Sigmoid colon (tissue), 6 donors: ENCODE measurements at regions not wholly inside any gene's neighbourhood (a gene's known extent, or its start where the extent isn't known, plus 50 kb on each side); places are given as distances from the start of the nearest gene placed in this dataset.
"Not testable (repeated sequence)": the region's sequence is repeated elsewhere in the genome, so short reads cannot be mapped to it uniquely, and the experiment has no call there.

ENCODE experiments used
- DNase-seq: peaks from one replicate; pipeline ENCODE4 v3.0.0-alpha.2; 2019
- H3K27ac ChIP-seq, 4 donors: fragments of 200-600 bp; sonication (generic); one replicate each; pipeline ENCODE4 v1.5.1; 2016 to 2019; ENCODE audit warnings: mild to moderate bottlenecking in 1 of 4
- H3K27me3 ChIP-seq, 3 donors: fragments of 200-600 bp; sonication (generic); one replicate each; pipeline ENCODE4 v1.5.1; 2019; ENCODE audit warnings: mild to moderate bottlenecking in 1 of 3
- H3K36me3 ChIP-seq, 4 donors: fragments of 200-600 bp; sonication (generic); one replicate each; pipeline ENCODE4 v1.5.1; 2016 to 2019
- H3K4me1 ChIP-seq, 4 donors: fragments of 200-600 bp; sonication (generic); one replicate each; pipeline ENCODE4 v1.5.1; 2017 to 2019
- H3K4me3 ChIP-seq, 4 donors: fragments of 200-600 bp; sonication (generic); one replicate each; pipeline ENCODE4 v1.5.1; 2017 to 2019; ENCODE audit warnings: mild to moderate bottlenecking in 2 of 4, moderate library complexity in 1 of 4
- H3K9me3 ChIP-seq, 4 donors: fragments of 200-600 bp in 3 of 4; sonication (generic) in 3 of 4; one replicate each; pipeline versions ENCODE4 v1.5.1 to v1.6.1; 2013 to 2019
- CTCF ChIP-seq, 4 experiments: fragments of 450-650 bp in 3 of 4; fragments of 200-600 bp in 1 of 4; IDR thresholded peaks; one replicate each; pipeline ENCODE4 v1.5.1; 2016 to 2019; ENCODE audit warnings: antibody characterized with exemption in 4 of 4, mild to moderate bottlenecking in 3 of 4, moderate library complexity in 2 of 4
- EP300 ChIP-seq, 4 donors: sonication (generic); formaldehyde crosslinking; IDR thresholded peaks; one replicate each; pipeline ENCODE4 v1.6.1; 2017; ENCODE audit warnings: antibody characterized with exemption in 4 of 4
- POLR2A ChIP-seq, 2 donors: fragments of 450-650 bp; IDR thresholded peaks; one replicate each; pipeline ENCODE4 v1.6.1; 2016; ENCODE audit warnings: antibody characterized with exemption in 2 of 2, mild to moderate bottlenecking in 2 of 2, moderate library complexity in 2 of 2
- POLR2AphosphoS5 ChIP-seq, 4 donors: sonication (generic); formaldehyde crosslinking; IDR thresholded peaks; one replicate each; pipeline ENCODE4 v1.6.1; 2017; ENCODE audit warnings: antibody characterized with exemption in 4 of 4
- WGBS, 2 donors: extraction: QIAGEN DNeasy Blood & Tissue Kit; methylation state at CpG; one replicate each; pipeline ENCODE4 v1.1.7; 2013; 5-methylcytosine and 5-hydroxymethylcytosine counted together
- intact Hi-C: fragments of 100-400 bp; cut with DNase I; formaldehyde crosslinking; loops from one replicate; pipeline ENCODE4 v1.15.1; 2023
- donor health status: healthy with polysubstance abuse.
- donor health status: healthy.

GRCh38 chr2:44102790-44103562 lies 65.7 kb upstream of the PPM1B start:
- DNase-seq = no peak
- WGBS, 2 donors = 53 to 77% methylated on average over 8 of the region's 8 CpGs

GRCh38 chr2:44103639-44104038 lies 65.0 kb upstream of the PPM1B start:
- H3K9me3 ChIP-seq = no peaks in the 10 kb centered on the region
- H3K4me1 ChIP-seq = no peaks in the 10 kb centered on the region
- DNase-seq = no peak
- no peak overlapping the region for H3K4me3 ChIP-seq
- 95 to 96% methylated on average over 6 of the region's 6 CpGs for WGBS, 2 donors
- H3K36me3 ChIP-seq = no peaks in the 10 kb centered on the region
- intact Hi-C loops = no loop called here
- no peak for TF ChIP-seq POLR2A (IDR thresholded peaks at IDR 0.05)
- TF ChIP-seq CTCF (IDR thresholded peaks at IDR 0.05) = no peak
- TF ChIP-seq EP300 (IDR thresholded peaks at IDR 0.05) = no peak
- TF ChIP-seq POLR2AphosphoS5 (IDR thresholded peaks at IDR 0.05) = no peak
- no peak overlapping the region for H3K27ac ChIP-seq
- H3K27me3 ChIP-seq = no peaks in the 10 kb centered on the region

More at GRCh38 chr2:44102790-44103562, 65.7 kb upstream of the PPM1B start:
- H3K36me3 ChIP-seq = no peaks in the 10 kb centered on the region
- no peaks in the 10 kb centered on the region for H3K27me3 ChIP-seq
- H3K4me1 ChIP-seq = no peaks in the 10 kb centered on the region
- intact Hi-C loops = no loop called here
- no peak overlapping the region for H3K4me3 ChIP-seq
- TF ChIP-seq POLR2AphosphoS5 (IDR thresholded peaks at IDR 0.05) (no peak), CTCF (IDR thresholded peaks at IDR 0.05) (no peak)
- no peak overlapping the region for H3K27ac ChIP-seq
- H3K9me3 ChIP-seq = no peaks in the 10 kb centered on the region

GRCh38 chr2:44104855-44105271 lies 63.8 kb upstream of the PPM1B start:
- H3K27me3 ChIP-seq = no peaks in the 10 kb centered on the region
- TF ChIP-seq CTCF (IDR thresholded peaks at IDR 0.05) = no peak
- no peak for TF ChIP-seq POLR2A (IDR thresholded peaks at IDR 0.05)
- TF ChIP-seq POLR2AphosphoS5 (IDR thresholded peaks at IDR 0.05) = no peak
- TF ChIP-seq EP300 (IDR thresholded peaks at IDR 0.05) = no peak
- DNase-seq = no peak
- no peaks in the 10 kb centered on the region for H3K4me1 ChIP-seq
- WGBS, 2 donors = 10 to 37% methylated on average over 1 of the region's 1 CpG
- intact Hi-C loops = no loop called here
- no peak overlapping the region for H3K4me3 ChIP-seq
- no peak overlapping the region for H3K27ac ChIP-seq
- H3K9me3 ChIP-seq = no peaks in the 10 kb centered on the region
- no peaks in the 10 kb centered on the region for H3K36me3 ChIP-seq

GRCh38 chr2:44106509-44106908 lies 62.2 kb upstream of the PPM1B start:
- DNase-seq, H3K4me1 ChIP-seq, H3K4me3 ChIP-seq, intact Hi-C loops, H3K27ac ChIP-seq, H3K9me3 ChIP-seq, H3K27me3 ChIP-seq, H3K36me3 ChIP-seq: not testable (repeated sequence)
- WGBS, 2 donors = 32 to 79% methylated on average over 9 of the region's 9 CpGs

- no peak overlapping the region for H3K4me3 ChIP-seq
- no peak for DNase-seq
- H3K36me3 ChIP-seq = no peaks in the 10 kb centered on the region
- intact Hi-C loops = no loop called here
- H3K27me3 ChIP-seq = no peaks in the 10 kb centered on the region
- 71 to 76% methylated on average over 5 of the region's 5 CpGs for WGBS, 2 donors
- no peak overlapping the region for H3K27ac ChIP-seq
- TF ChIP-seq POLR2AphosphoS5 (IDR thresholded peaks at IDR 0.05) = no peak
- no peak for TF ChIP-seq POLR2A (IDR thresholded peaks at IDR 0.05)
- TF ChIP-seq CTCF (IDR thresholded peaks at IDR 0.05) = no peak
- TF ChIP-seq EP300 (IDR thresholded peaks at IDR 0.05) = no peak
- no peaks in the 10 kb centered on the region for H3K9me3 ChIP-seq
- no peaks in the 10 kb centered on the region for H3K4me1 ChIP-seq
Measured at GRCh38 chr2:44107086-44107740, 61.5 kb upstream of the PPM1B start.
